Heart left ventricle (tissue), 16 donors: ENCODE measurements at regions not wholly inside any gene's neighbourhood (a gene's known extent, or its start where the extent isn't known, plus 50 kb on each side); places are given as distances from the start of the nearest gene placed in this dataset.

Source experiments
- ATAC-seq, 4 donors: fragments of 200-7000 bp; cut with Tn5 transposase; one replicate each; pipeline ENCODE4 v1.9.1; 2020 to 2022; ENCODE audit warnings: moderate library complexity in 4 of 4, mild to moderate bottlenecking in 3 of 4, moderate number of reproducible peaks in 1 of 4
- DNase-seq, 5 donors: peaks; one replicate each; pipeline ENCODE4 v3.0.0-alpha.2; 2020
- H3K27ac ChIP-seq, 12 donors: fragments of 200-600 bp; sonication (generic) in 4 of 12; one replicate each; pipeline versions ENCODE4 v1.5.0 to v1.8.0; 2016 to 2022; ENCODE audit warnings: mild to moderate bottlenecking in 2 of 12
- H3K27me3 ChIP-seq, 9 donors: fragments of 200-600 bp; sonication (generic) in 2 of 9; one replicate each; pipeline versions ENCODE4 v1.5.1 to v1.8.0; 2016 to 2022; ENCODE audit warnings: mild to moderate bottlenecking in 3 of 9
- H3K36me3 ChIP-seq, 9 donors: fragments of 200-600 bp; sonication (generic) in 2 of 9; one replicate each; pipeline versions ENCODE4 v1.5.0 to v1.8.0; 2018 to 2022; ENCODE audit warnings: mild to moderate bottlenecking in 2 of 9
- H3K4me1 ChIP-seq, 12 donors: fragments of 200-600 bp; sonication (generic) in 4 of 12; one replicate each; pipeline versions ENCODE4 v1.5.0 to v1.8.0; 2016 to 2022; ENCODE audit warnings: mild to moderate bottlenecking in 3 of 12
- H3K4me3 ChIP-seq, 12 donors: fragments of 200-600 bp; sonication (generic) in 4 of 12; one replicate each; pipeline versions ENCODE4 v1.5.0 to v1.8.0; 2017 to 2022; ENCODE audit warnings: mild to moderate bottlenecking in 9 of 12, moderate library complexity in 4 of 12
- H3K9me3 ChIP-seq, 12 donors: fragments of 200-600 bp; sonication (generic) in 4 of 12; one replicate each; pipeline versions ENCODE4 v1.5.0 to v1.8.0; 2016 to 2022; ENCODE audit warnings: mild to moderate bottlenecking in 1 of 12
- POLR2A ChIP-seq, 2 donors: fragments of 450-650 bp; IDR thresholded peaks; one replicate each; pipeline ENCODE4 v1.6.1; 2017; ENCODE audit warnings: antibody characterized with exemption in 2 of 2, mild to moderate bottlenecking in 2 of 2, moderate library complexity in 2 of 2
- WGBS, 4 donors: extraction: QIAGEN DNeasy Blood & Tissue Kit in 2 of 4; methylation state at CpG; one replicate each; pipeline versions ENCODE4 v1.1.5 to v1.1.7; 2013 to 2018; 5-methylcytosine and 5-hydroxymethylcytosine counted together
- intact Hi-C, 10 donors: fragments of 100-400 bp; cut with DNase I; formaldehyde crosslinking; loops; one replicate each; pipeline versions ENCODE4 v1.11.1 to v1.14.2; 2022
- TF ChIP-seq, protein P1 (sequence below), 12 donors: fragments of 200-600 bp; sonication (generic) in 4 of 12; IDR thresholded peaks; one replicate each; pipeline versions ENCODE4 v1.5.0 to v1.8.0; 2018 to 2022; ENCODE audit warnings: antibody characterized with exemption in 12 of 12, mild to moderate bottlenecking in 5 of 12
- donor health status: ischemic (EF 13 %, LVEDD 7.1; RV severe dilation, severe dysfunction).
- donor health status: healthy with polysubstance abuse.
- donor health status: DM: no; HTN: yes; CAD: no.
- donor health status: DM: no; HTN: no; CAD: no.
- donor health status: ischemic (EF 25% LVEDD 6.9; RV normal size, moderate dysfunction).
- donor health status: ischemic (EF 25% LVEDD 5.7; RV mildly dilated, moderate dysfunction).
- donor health status: healthy.
- donor health status: DM: yes; HTN: yes; CAD: no.
- donor health status: ischemic (EF 35%, LVEDD 5.7; RV mildly dilated, moderate dysfunction).
- donor health status: nonischemic (EF 11% LVEDD 7.7; RV severe dilation, severe dysfunction).
- donor health status: DM: yes; HTN: yes; CAD: no.
- donor health status: PGD.
- donor health status: ischemic (EF 29% LVEDD 5.4; RV normal size, mild dysfunction).
- donor health status: nonischemic (EF 23%, LVEDD 6.1; RV moderate dilation, normal function).

DNA sequence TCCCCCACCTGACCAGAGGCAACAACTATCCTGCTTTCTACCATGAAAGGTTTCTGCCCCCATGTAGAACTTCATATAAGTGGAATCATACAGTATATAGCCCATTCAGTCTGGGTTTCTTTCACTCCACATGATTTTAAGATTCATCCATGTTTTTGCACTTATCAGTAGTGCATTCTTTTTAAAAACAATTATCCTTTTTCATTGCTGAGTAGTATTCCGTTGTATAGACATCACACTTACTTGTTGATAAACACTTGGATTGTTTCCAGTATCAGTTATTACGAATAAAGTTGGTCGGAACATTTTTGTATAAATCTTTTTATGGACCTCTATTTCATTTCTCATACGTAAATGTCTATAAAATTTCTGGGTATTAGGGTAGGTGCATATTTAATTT lies 68.7 kb downstream of the CYCS start:
- DNase-seq = no peak
- no peaks in the 10 kb centered on the region for H3K4me1 ChIP-seq
- intact Hi-C loops = no loop called here
- TF ChIP-seq, protein P1, sequence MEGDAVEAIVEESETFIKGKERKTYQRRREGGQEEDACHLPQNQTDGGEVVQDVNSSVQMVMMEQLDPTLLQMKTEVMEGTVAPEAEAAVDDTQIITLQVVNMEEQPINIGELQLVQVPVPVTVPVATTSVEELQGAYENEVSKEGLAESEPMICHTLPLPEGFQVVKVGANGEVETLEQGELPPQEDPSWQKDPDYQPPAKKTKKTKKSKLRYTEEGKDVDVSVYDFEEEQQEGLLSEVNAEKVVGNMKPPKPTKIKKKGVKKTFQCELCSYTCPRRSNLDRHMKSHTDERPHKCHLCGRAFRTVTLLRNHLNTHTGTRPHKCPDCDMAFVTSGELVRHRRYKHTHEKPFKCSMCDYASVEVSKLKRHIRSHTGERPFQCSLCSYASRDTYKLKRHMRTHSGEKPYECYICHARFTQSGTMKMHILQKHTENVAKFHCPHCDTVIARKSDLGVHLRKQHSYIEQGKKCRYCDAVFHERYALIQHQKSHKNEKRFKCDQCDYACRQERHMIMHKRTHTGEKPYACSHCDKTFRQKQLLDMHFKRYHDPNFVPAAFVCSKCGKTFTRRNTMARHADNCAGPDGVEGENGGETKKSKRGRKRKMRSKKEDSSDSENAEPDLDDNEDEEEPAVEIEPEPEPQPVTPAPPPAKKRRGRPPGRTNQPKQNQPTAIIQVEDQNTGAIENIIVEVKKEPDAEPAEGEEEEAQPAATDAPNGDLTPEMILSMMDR (IDR thresholded peaks at IDR 0.05) = no peak
- no peak for TF ChIP-seq POLR2A (IDR thresholded peaks at IDR 0.05)
- H3K27ac ChIP-seq = no peak overlapping the region
- whole genome bisulfite sequencing, 4 donors = 82 to 94% (median 93%) methylated on average over 4 of the region's 4 CpGs
- no peaks in the 10 kb centered on the region for H3K36me3 ChIP-seq
- ATAC-seq = no peak
- H3K27me3 ChIP-seq = no peaks in the 10 kb centered on the region
- H3K4me3 ChIP-seq = no peak overlapping the region
- no peaks in the 10 kb centered on the region for H3K9me3 ChIP-seq

DNA sequence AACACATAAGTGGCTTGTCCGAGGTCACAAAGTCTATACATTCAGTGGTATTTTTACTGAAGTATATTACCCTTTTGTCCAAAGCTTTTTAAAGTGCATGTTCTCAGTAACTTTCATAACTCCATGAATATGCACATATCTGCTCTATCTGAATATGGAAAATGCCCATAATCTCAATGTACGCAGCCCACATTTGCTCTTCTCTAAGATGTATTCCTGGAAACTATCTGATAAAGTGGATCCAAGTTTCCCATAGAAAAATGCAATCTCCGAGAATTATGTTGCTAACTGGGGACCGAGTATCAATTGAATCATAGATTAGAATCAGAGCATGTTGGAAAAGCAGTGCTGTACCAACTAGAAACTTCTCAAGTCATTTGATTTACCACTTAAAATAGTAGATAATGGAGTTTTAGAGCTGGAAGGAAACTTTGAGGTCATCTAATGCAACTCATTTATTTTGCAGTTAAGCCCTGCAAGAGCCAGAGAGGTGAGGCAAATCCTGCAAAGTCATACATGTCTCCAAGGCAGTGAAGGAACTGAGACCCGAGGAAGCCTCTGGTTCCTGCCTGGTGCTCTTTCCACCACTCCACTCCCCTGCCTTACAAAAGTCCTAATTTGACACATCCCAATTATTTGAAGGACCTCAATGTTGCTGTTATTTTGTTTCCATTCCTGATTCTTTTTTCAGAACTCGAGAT lies 69.4 kb downstream of the CYCS start:
- no peaks in the 10 kb centered on the region for H3K36me3 ChIP-seq
- no peaks in the 10 kb centered on the region for H3K4me1 ChIP-seq
- no peak for DNase-seq
- no peak for ATAC-seq
- no peak overlapping the region for H3K27ac ChIP-seq
- H3K27me3 ChIP-seq = no peaks in the 10 kb centered on the region
- 82 to 88% (median 85%) methylated on average over 6 of the region's 6 CpGs for WGBS, 4 donors
- no peak overlapping the region for H3K4me3 ChIP-seq
- TF ChIP-seq, protein P1 (IDR thresholded peaks at IDR 0.05) = no peak
- TF ChIP-seq POLR2A (IDR thresholded peaks at IDR 0.05) = no peak
- intact Hi-C loops = no loop called here
- no peaks in the 10 kb centered on the region for H3K9me3 ChIP-seq

DNA sequence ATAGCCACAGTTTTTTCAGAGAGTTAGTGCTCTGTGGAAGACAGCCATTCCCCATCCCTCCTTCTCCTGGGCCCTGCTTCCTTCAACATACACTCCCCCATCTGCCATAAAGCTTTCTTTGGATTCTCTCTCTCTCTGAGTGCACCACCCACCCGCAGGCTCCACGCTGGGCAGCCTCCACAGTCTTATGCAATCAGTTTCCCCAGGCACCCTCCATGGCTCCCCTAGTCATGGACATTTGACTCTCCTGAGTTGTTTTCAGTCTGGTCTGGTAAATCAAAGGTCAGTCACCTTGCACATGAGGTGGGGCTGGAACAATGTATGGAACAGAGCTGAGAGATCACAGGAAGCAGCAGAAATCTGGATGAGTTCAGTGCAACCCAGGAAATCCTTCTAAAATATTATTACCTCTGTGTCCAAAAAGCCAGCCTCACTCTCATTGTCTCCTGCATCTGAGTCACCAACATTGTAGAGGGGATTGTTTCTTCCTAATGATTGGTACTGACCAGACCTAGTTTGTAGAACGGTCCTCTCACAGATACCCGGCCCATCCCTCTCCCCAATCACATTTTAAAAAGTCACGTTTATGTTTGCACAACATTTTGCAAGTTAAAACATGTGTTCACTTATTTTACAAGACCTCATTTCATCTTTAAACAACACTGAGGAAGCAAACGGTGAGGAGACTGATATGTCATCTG lies 70.1 kb downstream of the CYCS start:
- intact Hi-C loops = no loop called here
- TF ChIP-seq, protein P1 (IDR thresholded peaks at IDR 0.05) = no peak
- no peak for TF ChIP-seq POLR2A (IDR thresholded peaks at IDR 0.05)
- Histone ChIP-seq H3K4me1 (peaks cover 0 to under 1% (median 0%) of the 10 kb centered on the region in 12 donors), H3K9me3 (no peaks in the 10 kb centered on the region), H3K27ac (no peak overlapping the region), H3K27me3 (no peaks in the 10 kb centered on the region), H3K4me3 (no peak overlapping the region), H3K36me3 (no peaks in the 10 kb centered on the region)
- WGBS, 4 donors = 76 to 83% (median 80%) methylated on average over 6 of the region's 6 CpGs
- DNase-seq (no peak), ATAC-seq (no peak)

DNA sequence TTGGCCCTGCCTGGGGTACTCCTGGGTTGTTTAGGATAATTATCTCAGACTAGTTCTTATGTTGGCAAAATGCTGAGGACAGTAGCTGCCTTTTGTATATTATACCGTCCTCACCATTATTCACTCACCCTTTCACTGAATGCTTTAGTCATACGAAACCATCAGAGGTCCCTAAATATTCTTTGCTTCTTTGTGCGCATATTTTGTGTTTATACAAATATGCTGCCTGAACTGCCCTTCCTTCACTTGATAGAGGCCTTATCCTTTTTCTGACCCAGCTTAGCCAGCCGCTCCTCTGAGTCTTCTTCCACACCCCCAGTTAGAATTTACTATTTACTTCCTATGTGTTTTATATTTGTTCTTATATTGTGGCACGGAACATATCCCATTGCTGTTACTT lies 70.2 kb upstream of the OSBPL3 start:
- no peak overlapping the region for H3K4me3 ChIP-seq
- ATAC-seq (no peak), DNase-seq (no peak)
- intact Hi-C loops = no loop called here
- WGBS, 4 donors = 83 to 95% (median 89%) methylated on average over 5 of the region's 5 CpGs
- no peak overlapping the region for H3K27ac ChIP-seq
- no peaks in the 10 kb centered on the region for H3K36me3 ChIP-seq
- peaks cover 0 to 4% (median 0%) of the 10 kb centered on the region in 12 donors for H3K4me1 ChIP-seq
- TF ChIP-seq, protein P1 (IDR thresholded peaks at IDR 0.05) = no peak
- no peak for TF ChIP-seq POLR2A (IDR thresholded peaks at IDR 0.05)
- no peaks in the 10 kb centered on the region for H3K9me3 ChIP-seq
- no peaks in the 10 kb centered on the region for H3K27me3 ChIP-seq
